ENCODE measurements at regions not wholly inside any gene's neighbourhood (a gene's known extent, or its start where the extent isn't known, plus 50 kb on each side); places are given as distances from the start of the nearest gene placed in this dataset.

- no peak for TF ChIP-seq EZH2 (IDR thresholded peaks at IDR 0.05; ENCODE audit: insufficient read depth, poor library complexity, severe bottlenecking)
- TF ChIP-seq EZH2phosphoT487 (IDR thresholded peaks at IDR 0.05; ENCODE audit: insufficient read depth, low read depth): no peak
Measured at GRCh38 chr9:11558043-11558442, 945.2 kb upstream of the PTPRD start.

Data from GM23248 (cell line).